ENCODE measurements at regions not wholly inside any gene's neighbourhood (a gene's known extent, or its start where the extent isn't known, plus 50 kb on each side); places are given as distances from the start of the nearest gene placed in this dataset. TPM values are rescaled to one million over a fixed set of nuclear protein-coding genes. Genes with fewer than 3 reads are reported as not detected.

Small RNA genes in the stretch of these regions (small RNA-seq; reads per million reads assigned to genes)
- not detected for gene AL356095.1 (ENCODE audit: insufficient read depth)
